Osteoblast (primary cell): ENCODE measurements at regions not wholly inside any gene's neighbourhood (a gene's known extent, or its start where the extent isn't known, plus 50 kb on each side); places are given as distances from the start of the nearest gene placed in this dataset.

ENCODE experiments used
- DNase-seq: peaks from one replicate; pipeline ENCODE4 v3.0.0; 2011; ENCODE audit warnings: low spot score, mixed read lengths; ENCODE audit not compliant: insufficient read length; ENCODE audit errors: missing footprints
- H2AFZ ChIP-seq: 2 replicates; pipeline ENCODE4 v1.6.0; 2011; ENCODE audit warnings: mild to moderate bottlenecking, low read length
- H3K27ac ChIP-seq: 2 replicates; pipeline ENCODE4 v1.5.1; 2011; ENCODE audit warnings: mild to moderate bottlenecking, low read depth, low read length, moderate library complexity
- H3K27me3 ChIP-seq: 2 replicates; pipeline ENCODE4 v1.6.0; 2012; ENCODE audit warnings: mild to moderate bottlenecking, control low read depth, inconsistent platforms, low read length, moderate library complexity; ENCODE audit not compliant: insufficient read depth
- H3K36me3 ChIP-seq: 2 replicates; pipeline ENCODE4 v1.5.1; 2011; ENCODE audit warnings: mild to moderate bottlenecking, low read length, control low read depth, moderate library complexity; ENCODE audit not compliant: insufficient read depth
- H3K4me1 ChIP-seq: 2 replicates; pipeline ENCODE4 v1.5.1; 2011; ENCODE audit warnings: mild to moderate bottlenecking, low read length, control low read depth, moderate library complexity; ENCODE audit not compliant: insufficient read depth
- H3K4me2 ChIP-seq: 2 replicates; pipeline ENCODE4 v1.6.0; 2011; ENCODE audit warnings: mild to moderate bottlenecking, low read length; ENCODE audit not compliant: insufficient read depth
- H3K4me3 ChIP-seq: fragments of 200-600 bp; sonication (generic); 3 replicates; pipeline ENCODE4 v1.5.1; 2012; ENCODE audit warnings: mild to moderate bottlenecking, low read length, inconsistent platforms; ENCODE audit not compliant: insufficient read depth
- H3K79me2 ChIP-seq: 2 replicates; pipeline ENCODE4 v1.6.0; 2012; ENCODE audit warnings: mild to moderate bottlenecking, low read length, control low read depth, inconsistent platforms; ENCODE audit not compliant: insufficient read depth
- H3K9me3 ChIP-seq: 2 replicates; pipeline ENCODE4 v1.5.1; 2011; ENCODE audit warnings: low read depth, low read length, control low read depth
- H4K20me1 ChIP-seq: 2 replicates; pipeline ENCODE4 v1.6.0; 2012; ENCODE audit warnings: mild to moderate bottlenecking, low read length, control low read depth; ENCODE audit not compliant: insufficient read depth
- TF ChIP-seq, protein P1 (sequence below): IDR thresholded peaks from 2 replicates; pipeline ENCODE4 v1.5.1; 2011; ENCODE audit warnings: mild to moderate bottlenecking, low read depth, low read length, moderate library complexity; ENCODE audit errors: extremely low read depth

DNA sequence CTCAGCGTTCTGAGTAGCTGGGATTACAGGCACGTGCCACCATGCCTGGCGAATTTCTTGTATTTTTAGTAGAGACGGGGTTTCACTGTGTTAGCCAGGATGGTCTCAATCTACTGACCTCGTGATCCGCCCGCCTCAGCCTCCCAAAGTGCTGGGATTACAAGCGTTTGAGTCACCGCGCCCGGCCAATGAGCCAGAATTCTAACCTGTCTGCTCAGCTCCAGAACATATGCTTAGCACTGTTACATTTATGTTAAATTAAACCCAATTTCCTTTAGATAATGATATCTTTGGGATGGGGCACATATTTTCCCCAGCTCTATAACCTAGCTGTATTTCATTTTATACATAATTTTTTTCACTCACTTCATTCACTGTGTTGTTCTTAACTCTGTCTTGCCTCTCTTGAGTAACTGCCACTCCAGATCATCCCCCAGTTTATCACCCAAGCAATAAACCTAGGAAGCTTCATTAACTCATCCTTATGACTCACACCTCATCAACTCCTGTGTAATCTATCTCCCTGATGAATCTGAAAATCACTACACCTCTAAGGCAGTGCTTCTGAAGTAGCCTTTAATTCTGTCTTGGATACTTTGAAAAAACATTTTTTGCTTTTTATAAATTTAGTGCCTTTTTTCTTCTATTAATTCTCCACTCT is 559.7 kb upstream of the ZWINT start:
- Histone ChIP-seq H3K79me2 (no peaks in the 10 kb centered on the region), H2AFZ (no peak overlapping the region), H4K20me1 (no peaks in the 10 kb centered on the region), H3K4me3 (no peak overlapping the region), H3K4me2 (no peak overlapping the region), H3K9me3 (peaks cover 2% of the 10 kb centered on the region), H3K27ac (no peak overlapping the region), H3K27me3 (no peaks in the 10 kb centered on the region), H3K4me1 (no peaks in the 10 kb centered on the region), H3K36me3 (no peaks in the 10 kb centered on the region)
- TF ChIP-seq, protein P1, sequence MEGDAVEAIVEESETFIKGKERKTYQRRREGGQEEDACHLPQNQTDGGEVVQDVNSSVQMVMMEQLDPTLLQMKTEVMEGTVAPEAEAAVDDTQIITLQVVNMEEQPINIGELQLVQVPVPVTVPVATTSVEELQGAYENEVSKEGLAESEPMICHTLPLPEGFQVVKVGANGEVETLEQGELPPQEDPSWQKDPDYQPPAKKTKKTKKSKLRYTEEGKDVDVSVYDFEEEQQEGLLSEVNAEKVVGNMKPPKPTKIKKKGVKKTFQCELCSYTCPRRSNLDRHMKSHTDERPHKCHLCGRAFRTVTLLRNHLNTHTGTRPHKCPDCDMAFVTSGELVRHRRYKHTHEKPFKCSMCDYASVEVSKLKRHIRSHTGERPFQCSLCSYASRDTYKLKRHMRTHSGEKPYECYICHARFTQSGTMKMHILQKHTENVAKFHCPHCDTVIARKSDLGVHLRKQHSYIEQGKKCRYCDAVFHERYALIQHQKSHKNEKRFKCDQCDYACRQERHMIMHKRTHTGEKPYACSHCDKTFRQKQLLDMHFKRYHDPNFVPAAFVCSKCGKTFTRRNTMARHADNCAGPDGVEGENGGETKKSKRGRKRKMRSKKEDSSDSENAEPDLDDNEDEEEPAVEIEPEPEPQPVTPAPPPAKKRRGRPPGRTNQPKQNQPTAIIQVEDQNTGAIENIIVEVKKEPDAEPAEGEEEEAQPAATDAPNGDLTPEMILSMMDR = no peak
- DNase-seq = peak; percentile 5

DNA sequence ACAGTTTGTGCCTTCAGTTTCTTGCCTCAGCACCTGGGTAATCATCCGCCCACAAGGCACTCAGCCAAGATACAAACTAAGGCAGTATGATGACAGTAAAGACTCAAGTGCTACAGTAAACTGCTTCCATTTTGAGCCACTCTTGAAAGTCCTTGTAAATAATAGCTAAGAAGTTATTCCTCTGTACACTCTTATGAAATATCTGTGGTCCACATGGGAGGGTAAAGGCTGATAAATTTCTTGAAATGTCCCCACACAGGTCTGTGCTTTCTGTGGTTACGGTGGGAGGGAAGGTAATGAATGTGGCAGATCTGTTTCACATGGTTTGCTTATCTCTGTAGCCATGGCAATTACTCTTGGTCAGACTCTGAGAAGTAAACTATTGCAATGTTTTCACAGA is 551.0 kb upstream of the ZWINT start:
- H3K9me3 ChIP-seq = no peaks in the 10 kb centered on the region
- H3K27me3 ChIP-seq = no peaks in the 10 kb centered on the region
- no peaks in the 10 kb centered on the region for H3K4me1 ChIP-seq
- H4K20me1 ChIP-seq = no peaks in the 10 kb centered on the region
- H2AFZ ChIP-seq = no peak overlapping the region
- no peak overlapping the region for H3K4me2 ChIP-seq
- H3K4me3 ChIP-seq = no peak overlapping the region
- H3K79me2 ChIP-seq = no peaks in the 10 kb centered on the region
- no peak for DNase-seq
- no peaks in the 10 kb centered on the region for H3K36me3 ChIP-seq
- TF ChIP-seq, protein P1 = no peak
- H3K27ac ChIP-seq = no peak overlapping the region

DNA sequence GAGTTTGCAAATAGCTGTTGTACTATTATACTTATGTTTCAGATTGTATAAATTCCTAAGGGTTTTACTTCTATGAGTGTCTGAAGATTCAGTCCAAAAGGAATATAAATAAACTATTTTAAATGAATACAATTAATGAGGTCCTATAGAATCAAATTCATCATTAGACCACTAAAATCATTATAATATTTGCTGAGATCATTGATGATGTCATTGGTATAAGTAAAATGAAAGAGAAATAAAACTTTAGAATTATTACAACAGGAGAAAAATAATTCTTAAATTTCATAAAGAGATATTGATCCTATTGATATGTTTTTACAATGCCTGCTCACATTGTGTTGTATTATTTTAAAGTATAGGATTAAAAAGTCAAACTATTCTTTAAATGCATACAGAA is 544.0 kb upstream of the ZWINT start:
- H3K27ac ChIP-seq = no peak overlapping the region
- H3K4me1 ChIP-seq = no peaks in the 10 kb centered on the region
- TF ChIP-seq, protein P1 = no peak
- no peak overlapping the region for H3K4me3 ChIP-seq
- H2AFZ ChIP-seq = no peak overlapping the region
- no peak overlapping the region for H3K4me2 ChIP-seq
- DNase-seq = no peak
- no peaks in the 10 kb centered on the region for H3K36me3 ChIP-seq
- no peaks in the 10 kb centered on the region for H3K79me2 ChIP-seq
- H3K27me3 ChIP-seq = no peaks in the 10 kb centered on the region
- H3K9me3 ChIP-seq = no peaks in the 10 kb centered on the region
- H4K20me1 ChIP-seq = no peaks in the 10 kb centered on the region

DNA sequence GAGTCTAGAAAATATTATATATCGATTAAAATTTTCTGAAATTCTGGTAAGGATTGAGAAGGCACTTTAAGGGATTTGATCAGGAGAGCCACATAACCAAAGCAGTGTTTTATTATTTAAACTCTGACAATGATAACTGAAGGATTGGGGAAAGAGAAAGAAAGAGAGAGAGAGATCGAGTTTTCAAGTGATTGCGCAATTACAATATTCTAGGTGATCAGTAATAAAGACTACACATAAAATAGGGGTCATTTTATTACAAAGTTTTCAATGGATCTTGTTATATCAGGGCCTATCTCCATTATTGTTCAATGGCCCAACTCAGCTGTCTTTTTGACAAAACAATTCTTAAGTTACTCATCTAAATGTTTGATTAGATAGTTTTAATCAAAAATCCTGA is 541.5 kb upstream of the ZWINT start:
- H3K36me3 ChIP-seq = no peaks in the 10 kb centered on the region
- TF ChIP-seq, protein P1 = no peak
- H3K9me3 ChIP-seq = peaks cover 2% of the 10 kb centered on the region
- H2AFZ ChIP-seq = no peak overlapping the region
- no peak for DNase-seq
- no peak overlapping the region for H3K4me2 ChIP-seq
- no peak overlapping the region for H3K27ac ChIP-seq
- no peak overlapping the region for H3K4me3 ChIP-seq
- H3K79me2 ChIP-seq = no peaks in the 10 kb centered on the region
- no peaks in the 10 kb centered on the region for H3K4me1 ChIP-seq
- no peaks in the 10 kb centered on the region for H3K27me3 ChIP-seq
- H4K20me1 ChIP-seq = no peaks in the 10 kb centered on the region
